Activated T-cell treated with anti-CD3 and anti-CD28 coated beads, Interleukin-2, amount 50 U/mL, for 48 hours (primary cell): ENCODE measurements at regions not wholly inside any gene's neighbourhood (a gene's known extent, or its start where the extent isn't known, plus 50 kb on each side); places are given as distances from the start of the nearest gene placed in this dataset.
"Not testable (repeated sequence)": the region's sequence is repeated elsewhere in the genome, so short reads cannot be mapped to it uniquely, and the experiment has no call there.

Experiments
- DNase-seq, 2 experiments: peaks; one replicate each; pipeline ENCODE4 v3.0.0-alpha.2; 2020

DNA sequence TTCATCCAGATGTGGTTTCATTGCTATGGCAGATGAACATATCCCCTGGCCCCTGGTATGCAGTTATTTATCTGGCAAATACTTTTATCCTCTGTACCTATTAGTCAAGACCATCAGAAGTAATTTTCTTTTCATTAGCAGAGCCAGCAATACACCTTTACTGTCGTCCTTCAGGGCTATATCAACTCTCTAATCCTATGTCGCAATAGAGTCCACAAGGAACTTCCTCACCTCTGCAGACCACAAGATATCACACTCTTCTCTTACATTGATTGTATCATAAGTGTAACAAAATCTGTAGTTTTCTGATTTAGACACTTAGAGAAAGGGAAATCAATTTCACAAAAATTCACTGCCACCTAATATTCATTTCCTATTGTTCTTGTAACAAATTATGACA, 252.9 kb upstream of the DCC start:
- DNase-seq = no peak

DNA sequence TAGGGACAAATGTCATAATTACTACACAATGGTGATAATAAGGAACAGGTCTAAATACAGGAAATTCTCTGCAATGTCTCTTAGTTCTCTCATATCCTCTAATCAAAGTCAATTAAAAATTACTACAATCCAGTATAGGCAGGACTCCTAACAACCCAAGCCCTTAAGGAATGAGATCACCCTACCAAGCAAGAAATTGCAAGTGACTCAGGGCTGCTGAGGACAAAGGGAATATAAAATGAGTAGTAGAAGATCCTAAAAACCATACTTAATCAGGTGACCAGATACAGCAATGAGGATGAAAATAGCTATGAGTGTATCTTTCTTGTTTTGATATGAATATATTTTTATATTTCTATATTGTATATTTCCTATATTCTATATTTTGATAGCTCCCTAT, 250.0 kb upstream of the DCC start:
- DNase-seq = no peak

DNA sequence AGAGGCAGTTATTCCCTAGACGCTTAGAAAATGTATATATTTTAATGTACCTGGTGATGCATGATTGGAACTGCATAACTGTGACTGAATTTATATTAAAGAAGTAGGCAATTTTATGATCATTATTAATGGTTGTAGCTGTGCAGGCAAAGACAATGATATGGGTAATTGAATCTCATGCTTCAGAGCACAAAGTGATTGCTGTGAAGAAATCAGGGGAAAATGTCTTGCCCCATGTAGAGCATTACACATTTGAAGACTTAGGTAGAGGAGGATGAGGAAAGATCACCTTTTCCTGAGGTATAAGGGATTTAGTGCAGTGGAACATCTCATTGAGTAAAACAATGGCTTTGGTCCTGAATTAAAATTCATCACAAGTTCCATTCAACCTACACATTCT, 246.8 kb upstream of the DCC start:
- no peak for DNase-seq

DNA sequence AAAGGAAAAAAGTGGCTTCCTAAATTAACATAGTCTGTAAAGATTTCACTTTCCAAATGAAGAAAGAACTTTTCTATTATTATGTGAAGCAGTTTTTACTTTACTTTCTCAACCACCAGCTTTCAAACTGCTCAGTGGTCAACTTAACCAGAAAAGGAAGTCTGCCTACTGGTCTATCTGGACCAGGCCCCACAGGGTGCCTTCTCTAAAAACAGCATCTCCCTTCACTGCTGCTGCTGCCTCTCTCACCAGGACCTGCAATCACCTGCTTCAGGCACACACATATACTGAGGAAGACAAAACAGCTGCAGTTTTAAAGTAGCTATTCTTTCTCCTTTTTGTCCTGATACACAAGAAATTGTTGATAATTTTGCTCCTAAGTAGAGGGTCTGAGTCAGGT, 221.3 kb upstream of the DCC start:
- no peak for DNase-seq

DNA sequence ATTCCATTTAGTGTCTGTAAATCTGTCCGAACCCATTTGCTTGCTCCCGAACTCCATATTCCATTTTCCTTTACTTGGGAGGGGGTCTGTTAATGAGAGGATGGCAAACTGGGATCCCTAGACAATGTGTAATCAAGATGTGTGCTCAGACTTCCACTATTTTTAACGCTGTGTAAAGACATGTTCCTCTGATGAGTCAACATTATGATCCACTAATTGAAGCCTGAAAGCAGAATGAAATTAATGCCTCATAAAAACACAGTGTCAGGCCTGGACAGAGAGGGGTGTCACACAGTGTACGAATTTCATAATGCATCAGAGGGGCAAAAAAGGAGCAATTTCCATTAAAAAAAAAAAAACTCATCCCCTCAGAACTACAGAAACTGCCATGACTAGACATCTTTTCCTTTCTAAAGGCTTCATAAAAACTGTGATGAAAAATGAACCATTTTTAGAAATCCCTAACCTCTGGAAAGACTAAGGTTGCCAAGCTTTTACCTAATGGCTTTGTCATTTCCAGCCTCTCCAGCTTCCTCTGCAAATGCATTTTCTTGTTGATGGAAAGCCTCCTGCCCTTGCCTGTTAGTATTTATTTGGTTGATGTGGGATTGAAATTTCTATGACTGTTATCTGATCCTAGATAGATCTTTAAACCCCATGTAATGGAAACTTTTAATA, 209.2 kb upstream of the DCC start:
- DNase-seq = no peak

DNA sequence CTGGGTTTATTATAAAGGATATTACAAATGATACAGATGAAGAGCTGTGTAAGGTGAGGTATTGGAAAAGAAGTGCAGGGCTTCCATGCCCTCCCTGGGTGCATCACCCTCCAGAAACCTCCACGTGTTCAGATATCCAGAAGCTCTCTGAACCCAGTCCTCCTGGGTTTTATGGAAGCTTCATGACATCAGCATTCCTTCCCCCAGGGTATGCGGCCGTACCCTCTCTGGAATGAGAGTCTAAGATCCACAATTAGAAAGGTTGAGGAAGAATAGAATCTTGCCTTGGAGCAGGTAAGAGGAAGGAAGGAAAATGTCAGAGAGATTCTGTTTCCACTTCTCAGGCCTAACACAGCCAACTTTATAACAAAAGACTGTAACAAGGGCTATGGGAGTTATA, 208.2 kb upstream of the DCC start:
- no peak for DNase-seq

DNA sequence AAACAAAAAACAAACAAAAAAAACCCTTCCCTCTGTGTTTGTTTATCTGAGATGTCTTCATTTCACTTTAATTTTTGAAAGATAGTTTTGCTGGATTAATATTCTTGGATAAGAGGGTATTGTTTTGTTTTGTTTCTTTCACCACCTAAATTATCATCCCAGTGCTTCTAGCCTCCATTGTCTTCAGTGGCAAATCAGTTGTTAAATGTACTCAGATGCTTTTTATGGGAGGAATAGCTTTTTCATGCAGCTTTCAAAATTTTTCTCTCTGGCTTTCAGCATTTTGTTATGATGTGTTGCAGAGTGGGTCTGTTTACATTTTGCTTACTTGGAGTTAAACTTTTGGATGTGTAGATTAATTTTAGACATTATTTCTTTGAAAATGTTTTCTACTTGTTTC, 203.5 kb upstream of the DCC start:
- no peak for DNase-seq

DNA sequence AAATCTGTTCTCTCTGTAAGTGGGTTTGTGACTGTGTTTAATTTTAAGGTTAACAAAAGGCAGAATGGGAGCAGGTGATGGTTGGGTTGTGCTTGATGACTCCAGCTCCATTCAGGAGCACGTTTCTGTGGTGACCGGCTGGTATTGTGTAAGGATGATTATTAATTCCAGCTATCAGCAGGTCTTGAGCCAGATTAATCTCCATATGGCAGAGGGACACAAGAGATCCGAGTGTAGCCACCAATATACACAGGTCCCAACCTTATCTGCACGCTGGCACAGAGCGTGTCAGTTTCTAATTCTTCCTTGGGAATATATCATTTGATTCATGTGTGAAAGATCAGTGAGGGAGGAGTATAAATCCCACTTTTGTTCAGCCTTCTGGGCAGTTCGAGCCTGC, 199.0 kb upstream of the DCC start:
- no peak for DNase-seq

DNA sequence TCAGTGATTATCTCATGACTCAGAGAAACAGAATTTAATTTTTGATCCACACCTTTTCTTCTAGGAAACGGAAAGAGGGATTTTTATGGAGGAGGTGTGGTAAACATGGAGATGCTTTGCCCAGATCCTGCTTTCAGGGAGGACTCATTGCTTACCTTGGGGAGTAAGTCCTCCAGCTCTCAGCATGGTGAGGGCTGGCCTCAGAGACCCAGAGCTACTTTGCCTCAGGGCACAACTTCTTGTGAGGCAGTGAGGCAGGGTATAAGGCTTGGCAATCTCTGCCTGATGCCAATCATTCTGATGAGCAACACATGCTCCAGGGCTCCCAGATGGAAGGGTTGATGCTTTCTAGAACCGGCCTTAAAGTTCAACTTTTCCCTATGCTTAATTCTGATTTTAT, 189.9 kb upstream of the DCC start:
- DNase-seq = no peak

DNA sequence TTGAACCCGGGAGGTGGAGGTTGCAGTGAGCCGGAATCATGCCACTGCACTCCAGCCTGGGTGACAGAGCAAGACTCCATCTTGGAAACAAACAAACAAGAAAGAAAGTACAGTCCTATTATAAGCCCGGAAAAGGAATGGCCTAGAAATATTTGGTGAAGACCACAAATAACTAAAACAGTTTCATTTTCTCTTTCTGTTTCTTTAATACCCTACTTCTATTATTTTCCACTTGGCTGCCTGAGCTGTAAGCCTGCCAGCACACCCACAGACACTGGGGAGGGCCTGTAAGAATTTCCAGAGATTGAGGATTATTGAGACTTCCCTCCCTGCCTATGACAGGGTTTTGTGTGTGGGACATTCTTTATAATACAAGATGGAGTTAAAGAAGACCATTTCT, 188.0 kb upstream of the DCC start:
- no peak for DNase-seq

DNA sequence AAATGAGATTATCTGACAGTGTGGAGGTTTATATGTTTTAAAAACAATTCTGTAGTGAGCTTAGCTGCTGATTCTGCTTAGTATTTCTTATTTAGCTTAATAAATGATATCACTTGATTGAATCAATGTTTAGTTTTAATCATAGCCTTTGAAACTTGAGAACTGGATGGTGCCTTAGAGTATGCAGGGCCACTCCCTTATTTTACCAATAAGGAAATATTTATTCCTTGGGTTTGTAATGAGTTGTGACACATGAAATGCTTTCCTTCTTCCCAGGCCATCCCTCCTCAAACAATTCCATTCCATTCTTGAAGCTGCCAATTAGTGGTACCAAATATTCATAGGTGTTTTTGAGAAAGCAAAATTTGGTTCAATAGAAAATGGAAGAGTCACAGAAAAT, 183.8 kb upstream of the DCC start:
- DNase-seq = no peak

DNA sequence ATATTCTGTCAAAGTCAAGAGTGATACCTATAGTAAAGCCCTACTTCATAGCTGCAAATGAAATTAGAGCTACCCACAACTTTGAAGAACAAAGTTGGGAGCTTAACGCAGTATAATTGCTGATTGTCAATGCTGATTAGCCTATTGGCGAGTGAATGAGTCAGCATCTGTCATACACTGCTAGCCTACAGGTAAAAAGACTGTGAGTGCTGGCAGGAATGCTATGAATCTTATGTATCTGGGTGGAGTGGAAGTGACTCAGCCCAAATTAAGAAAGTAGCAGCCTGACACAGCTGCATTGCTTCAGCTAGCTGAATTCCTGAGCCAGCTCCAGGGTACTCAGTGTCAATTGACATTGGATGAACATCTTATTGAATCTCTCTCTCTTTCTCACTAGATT, 179.4 kb upstream of the DCC start:
- DNase-seq = no peak

DNA sequence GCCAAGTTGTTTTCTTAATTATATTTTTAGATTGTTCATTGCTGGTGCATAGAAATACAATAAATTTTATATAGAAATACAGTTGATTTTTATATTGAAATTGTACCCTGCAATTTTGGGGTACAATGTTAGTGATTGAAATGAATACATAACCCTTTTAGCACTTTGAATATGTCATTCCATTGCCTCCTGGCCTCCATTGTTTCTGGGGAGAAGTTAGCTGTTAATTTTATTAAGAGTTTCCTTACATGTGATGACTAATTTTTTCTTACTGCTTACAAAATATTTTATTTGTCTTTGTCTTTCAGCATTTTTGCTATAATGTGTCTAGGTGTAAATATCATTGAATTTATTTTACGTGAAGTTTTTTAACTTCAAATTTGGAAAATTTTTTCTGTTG, 176.5 kb upstream of the DCC start:
- no peak for DNase-seq

DNA sequence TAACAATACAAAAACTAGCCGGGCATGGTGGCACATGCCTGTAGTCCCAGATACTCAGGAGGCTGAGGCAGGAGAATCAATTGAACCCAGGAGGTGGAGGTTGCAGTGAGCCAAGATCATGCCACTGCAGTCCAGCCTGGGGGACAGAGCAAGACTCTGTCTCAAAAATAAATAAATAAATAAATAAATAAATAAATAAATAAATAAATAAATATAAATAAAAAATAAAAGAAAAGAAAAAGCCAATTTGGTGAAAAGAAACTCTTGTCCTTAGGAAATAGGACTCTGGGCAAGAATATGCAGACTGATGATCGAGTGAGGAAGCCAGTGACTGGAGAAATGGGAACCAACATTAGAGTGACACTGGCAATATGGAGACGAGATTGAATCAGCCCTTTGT, 171.9 kb upstream of the DCC start:
- DNase-seq = not testable (repeated sequence)

DNA sequence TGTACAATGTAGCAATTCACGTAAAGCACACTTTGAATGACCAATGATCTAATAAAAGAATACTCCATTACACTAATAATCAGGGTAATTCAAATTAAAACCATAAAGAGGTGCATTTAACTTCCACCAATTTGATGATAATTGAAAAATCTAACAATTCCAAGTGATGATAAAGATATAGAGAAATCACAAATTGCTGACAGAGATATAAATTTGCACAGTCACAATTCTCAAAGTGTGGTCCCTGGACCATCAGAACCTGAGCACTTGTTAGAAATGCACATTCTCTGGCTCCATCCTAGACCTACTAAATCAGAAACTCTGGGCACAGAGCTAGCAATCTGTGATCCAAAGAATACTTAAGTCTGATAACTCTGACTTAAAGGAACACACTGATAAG, 165.8 kb upstream of the DCC start:
- DNase-seq = no peak

DNA sequence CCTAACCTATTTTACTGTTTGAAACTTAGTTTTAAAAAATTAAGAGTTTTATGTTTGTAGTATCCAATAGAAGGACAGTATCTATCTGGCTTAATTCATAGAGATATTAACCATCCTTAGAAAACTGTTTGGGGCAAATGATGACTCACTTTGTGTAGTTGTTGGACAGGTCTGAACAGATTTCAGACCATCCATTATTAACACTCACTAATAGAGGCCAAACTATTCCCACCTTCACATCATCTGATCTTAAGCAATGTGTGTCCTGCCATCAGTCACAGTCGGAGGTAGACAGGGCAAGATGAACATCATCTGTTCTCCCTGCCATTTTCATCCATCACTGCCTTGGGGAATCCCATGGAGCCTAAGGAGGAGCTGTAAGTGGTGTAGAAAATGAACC, 164.6 kb upstream of the DCC start:
- no peak for DNase-seq

DNA sequence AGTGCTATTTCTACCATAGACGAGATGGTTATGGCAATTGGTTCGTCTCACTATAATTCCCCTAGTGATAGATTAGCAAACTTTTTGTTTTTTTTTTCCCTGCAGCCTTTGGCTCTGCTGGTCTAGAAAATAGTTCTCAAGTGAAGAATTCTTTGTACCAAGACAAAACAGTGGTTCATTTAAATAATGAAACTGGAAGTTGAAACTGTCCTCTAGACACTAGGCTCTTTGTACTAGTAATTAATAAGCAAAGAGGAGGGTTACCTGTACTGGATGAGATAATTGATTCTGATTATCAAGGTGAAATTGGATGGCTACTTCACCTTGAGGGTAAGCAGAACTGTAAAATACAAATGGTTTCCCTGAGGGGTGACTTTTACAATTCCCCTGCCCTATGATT, 156.9 kb upstream of the DCC start:
- DNase-seq = no peak

DNA sequence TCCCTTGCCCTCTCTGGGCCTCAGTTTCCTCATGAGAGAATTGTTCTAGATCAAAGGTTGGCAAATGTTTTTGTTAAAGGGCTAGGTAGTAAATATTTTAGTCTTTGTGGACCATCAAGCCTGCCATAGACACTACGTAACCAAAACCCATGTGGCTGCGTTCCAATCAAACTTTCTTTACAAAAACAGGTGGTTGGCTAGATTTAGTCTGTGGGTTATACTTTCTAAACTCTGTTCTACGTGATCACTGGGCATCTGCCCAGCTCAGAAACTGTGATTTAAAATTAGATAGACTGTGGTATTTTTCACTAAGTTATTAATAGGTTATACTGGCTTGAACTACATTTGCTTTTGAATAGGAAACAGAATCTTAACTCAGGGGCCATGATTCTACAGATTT, 149.8 kb upstream of the DCC start:
- DNase-seq = no peak

DNA sequence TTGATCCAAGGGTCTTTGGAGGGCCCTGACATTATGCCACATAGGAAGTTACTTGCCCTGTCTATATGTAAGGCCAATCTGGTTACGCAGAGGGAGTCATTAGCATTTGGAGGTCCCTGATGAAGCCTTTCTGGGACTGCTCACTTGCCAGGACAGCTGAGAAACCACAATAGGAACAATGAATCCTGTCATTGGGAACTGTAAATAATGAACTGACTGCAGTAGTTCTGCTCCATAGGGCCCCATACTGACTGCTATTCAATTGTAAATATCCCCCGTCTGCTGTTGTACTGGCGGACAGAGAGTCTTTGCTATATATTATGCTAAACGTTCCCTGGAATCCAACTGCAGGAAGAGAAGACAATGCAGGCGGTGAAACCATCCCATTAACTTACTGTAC, 149.4 kb upstream of the DCC start:
- DNase-seq = no peak

DNA sequence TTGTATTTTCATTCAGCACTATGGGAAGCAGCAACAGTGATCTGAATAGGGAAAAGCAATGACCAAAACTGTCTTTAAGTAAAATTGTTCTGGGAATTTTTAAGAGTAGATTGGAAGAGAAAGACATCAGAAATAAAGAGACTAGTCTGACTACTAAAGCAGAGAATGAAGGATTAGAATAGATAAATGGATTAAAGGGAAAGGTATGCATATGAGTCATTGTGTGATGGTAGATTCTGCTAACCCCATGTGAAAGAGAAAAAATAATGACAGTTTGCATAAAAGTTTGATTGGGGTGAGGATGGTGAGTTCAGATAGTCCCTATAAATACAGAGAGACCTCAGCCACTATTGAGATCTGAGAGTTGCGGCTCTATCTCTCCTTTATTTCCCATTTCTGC, 139.6 kb upstream of the DCC start:
- no peak for DNase-seq

DNA sequence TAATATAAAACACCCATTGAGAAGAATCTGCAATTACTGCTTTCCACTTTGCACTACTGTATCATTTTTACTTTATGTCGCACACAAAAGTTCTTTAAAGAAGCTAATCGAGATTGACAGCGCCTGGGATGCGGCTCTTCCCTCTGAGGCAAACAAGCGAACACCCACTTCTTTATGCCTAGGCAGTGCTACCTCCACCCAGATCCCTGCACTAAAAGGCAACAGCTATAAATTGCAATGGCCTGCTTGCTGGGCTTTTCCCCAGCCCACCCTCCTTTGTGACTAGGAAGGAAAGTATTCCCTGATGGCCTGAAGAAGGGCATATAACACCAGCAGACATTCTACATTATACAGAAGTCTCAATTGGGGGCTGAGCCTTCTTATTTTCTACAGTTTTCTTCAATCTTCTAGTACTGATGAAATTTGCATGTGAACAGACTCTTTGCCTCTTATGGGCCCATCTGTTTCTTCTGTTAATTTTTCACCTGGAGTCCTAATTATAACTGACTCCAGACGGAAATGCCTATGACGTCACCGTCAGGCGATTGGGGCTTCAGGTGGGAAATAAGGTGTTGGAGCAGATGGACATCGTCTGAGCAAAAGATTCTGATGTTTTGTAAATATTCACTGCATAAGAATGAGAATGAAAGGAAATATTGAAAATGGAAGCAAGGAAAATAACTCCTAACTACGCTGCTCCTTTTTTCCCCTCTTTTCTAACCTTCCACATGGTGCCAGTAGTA, 138.9 kb upstream of the DCC start:
- DNase-seq = no peak

DNA sequence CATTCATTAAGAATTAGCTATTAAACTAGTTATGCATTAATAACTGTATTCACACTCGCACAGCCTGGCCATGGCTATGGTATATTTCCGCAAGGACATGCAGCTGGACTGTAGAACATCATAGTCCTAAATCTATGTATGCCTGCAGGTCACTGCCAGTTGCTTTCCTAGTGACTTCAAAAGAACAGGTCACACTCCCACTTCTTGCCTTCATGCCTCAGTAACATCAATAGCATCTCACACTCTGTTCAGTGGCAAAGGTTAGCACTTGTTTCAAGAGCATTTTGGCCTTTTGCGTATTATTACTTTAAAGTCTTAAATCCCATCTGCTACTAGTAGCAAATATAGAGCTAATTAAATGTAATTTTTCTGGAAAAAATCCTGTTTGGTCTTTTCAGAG, 131.4 kb upstream of the DCC start:
- DNase-seq = no peak

DNA sequence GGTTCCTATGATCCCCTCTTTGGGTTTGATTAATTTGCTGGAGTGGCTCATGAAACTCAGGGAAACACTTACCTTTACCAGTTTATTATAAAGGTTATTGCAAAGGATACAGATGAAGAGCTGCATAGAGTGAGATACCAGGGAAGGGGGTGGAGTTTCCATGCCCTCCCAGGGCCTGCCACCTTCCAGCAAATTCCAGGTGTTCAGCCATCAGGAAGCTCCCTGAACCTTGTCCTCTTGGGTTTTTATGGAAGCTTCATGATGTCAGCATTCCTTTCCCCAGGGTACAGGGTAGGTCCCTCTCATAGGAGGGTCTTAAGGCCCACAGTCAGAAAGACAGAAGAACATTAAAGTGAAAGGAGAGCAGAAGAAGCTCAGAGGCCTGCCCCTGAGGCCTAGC, 123.9 kb upstream of the DCC start:
- no peak for DNase-seq

DNA sequence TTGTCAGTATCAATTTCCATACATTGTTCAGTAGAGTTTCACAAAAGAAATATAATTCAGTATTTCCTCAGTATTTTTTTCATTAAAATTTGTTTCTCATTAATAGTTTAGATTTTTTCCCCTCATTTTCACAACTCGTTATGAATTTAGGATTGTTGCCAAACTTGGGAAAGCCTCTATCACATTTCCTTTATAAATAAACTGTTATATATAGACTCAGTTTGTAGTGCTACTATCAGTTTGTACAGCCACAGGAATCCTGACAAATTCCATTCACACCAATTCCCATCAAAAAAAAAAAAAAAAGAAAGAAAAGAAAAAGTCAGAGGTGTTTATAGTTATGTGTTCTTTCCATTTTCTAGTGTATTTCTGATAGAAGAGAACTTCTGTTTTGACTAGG, 123.3 kb upstream of the DCC start:
- no peak for DNase-seq

DNA sequence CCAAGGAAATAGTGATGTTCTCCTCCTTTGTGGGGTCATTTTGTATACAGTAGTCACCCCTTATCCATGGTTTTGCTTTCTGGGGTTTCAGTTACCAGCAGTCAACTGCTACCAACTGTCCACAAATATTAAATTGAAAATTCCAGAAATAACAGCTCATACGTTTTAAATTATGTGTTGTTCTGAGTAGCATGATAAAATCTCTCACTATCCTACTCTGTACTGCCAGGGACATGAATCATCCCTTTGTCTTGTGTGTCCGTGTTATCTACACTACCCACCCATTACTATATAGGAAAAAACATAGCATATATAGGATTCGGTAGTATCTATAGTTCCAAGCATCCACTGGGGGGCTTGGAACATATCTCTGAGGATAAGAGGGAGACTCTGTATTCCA, 120.9 kb upstream of the DCC start:
- DNase-seq = no peak
